K562 (cell line): ENCODE measurements at regions not wholly inside any gene's neighbourhood (a gene's known extent, or its start where the extent isn't known, plus 50 kb on each side); places are given as distances from the start of the nearest gene placed in this dataset.

Experiments used
- BACH1 ChIP-seq: fragments of 200-800 bp; sonication (Bioruptor generic); IDR thresholded peaks from 2 replicates; pipeline ENCODE4 v1.6.1; 2016; ENCODE audit warnings: missing genetic modification characterization, missing compliant biosample characterization
- ID3 ChIP-seq, 2 experiments: fragments of 250-450 bp in 1 of 2; fragments of 450-650 bp in 1 of 2; sonication (Bioruptor Pico) in 1 of 2; IDR thresholded peaks; 2 replicates each; pipeline versions ENCODE4 v1.6.1 to v1.8.0; 2016 to 2021; ENCODE audit warnings: mild to moderate bottlenecking in 2 of 2, moderate library complexity in 2 of 2, missing compliant biosample characterization in 1 of 2, missing genetic modification characterization in 1 of 2
- MGA ChIP-seq: fragments of 450-650 bp; IDR thresholded peaks from 2 replicates; pipeline ENCODE4 v1.6.1; 2016; ENCODE audit warnings: mild to moderate bottlenecking, moderate library complexity
- POLR2AphosphoS2 ChIP-seq: IDR thresholded peaks from 2 replicates; pipeline ENCODE4 v1.6.1; 2012; ENCODE audit warnings: low read length, improper control_type of control experiment
- TRIM28 ChIP-seq: fragments of 450-650 bp; IDR thresholded peaks from 2 replicates; pipeline ENCODE4 v1.6.1; 2017
- TF ChIP-seq, protein P1 (sequence below): fragments of 450-650 bp; IDR thresholded peaks from 2 replicates; pipeline ENCODE4 v1.6.1; 2016; ENCODE audit warnings: antibody characterized with exemption

- TF ChIP-seq MGA: no peak
- no peak for TF ChIP-seq ID3 (CRISPR knock-in tag; IDR thresholded peaks at IDR 0.05)
- no peak for TF ChIP-seq ID3 (tag; IDR thresholded peaks at IDR 0.05)
- no peak for TF ChIP-seq BACH1 (tag)
- TF ChIP-seq POLR2AphosphoS2: no peak
- TF ChIP-seq TRIM28: no peak
- TF ChIP-seq, protein P1, sequence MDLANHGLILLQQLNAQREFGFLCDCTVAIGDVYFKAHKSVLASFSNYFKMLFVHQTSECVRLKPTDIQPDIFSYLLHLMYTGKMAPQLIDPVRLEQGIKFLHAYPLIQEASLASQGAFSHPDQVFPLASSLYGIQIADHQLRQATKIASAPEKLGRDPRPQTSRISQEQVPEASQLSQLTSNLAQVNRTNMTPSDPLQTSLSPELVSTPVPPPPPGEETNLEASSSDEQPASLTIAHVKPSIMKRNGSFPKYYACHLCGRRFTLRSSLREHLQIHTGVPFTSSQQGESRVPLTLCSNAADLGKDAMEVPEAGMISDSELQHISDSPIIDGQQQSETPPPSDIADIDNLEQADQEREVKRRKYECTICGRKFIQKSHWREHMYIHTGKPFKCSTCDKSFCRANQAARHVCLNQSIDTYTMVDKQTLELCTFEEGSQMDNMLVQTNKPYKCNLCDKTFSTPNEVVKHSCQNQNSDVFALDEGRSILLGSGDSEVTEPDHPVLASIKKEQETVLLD: no peak
- TF ChIP-seq, all 486 proteins: peak for 0
Measured at GRCh38 chr12:34108405-34108803, 86.1 kb downstream of the ALG10 start (continued).
